ENCODE measurements at regions not wholly inside any gene's neighbourhood (a gene's known extent, or its start where the extent isn't known, plus 50 kb on each side); places are given as distances from the start of the nearest gene placed in this dataset.

- Histone ChIP-seq H3K23ac (ENCODE audit: low read depth, low read length) (no peak overlapping the region), H4K91ac (ENCODE audit: insufficient read depth, low read depth, low read length) (no peak overlapping the region), H2BK5ac (ENCODE audit: low read depth, low read length, poor library complexity, severe bottlenecking) (no peak overlapping the region), H3K27ac (ENCODE audit: insufficient read depth, low read length) (no peak overlapping the region), H4K20me1 (ENCODE audit: insufficient read depth, low read length) (no peaks in the 10 kb centered on the region), H2AK9ac (replicated peaks; ENCODE audit: low read depth, low read length, poor library complexity) (no peak overlapping the region), H3K4me2 (ENCODE audit: low read depth, low read length) (no peak overlapping the region), H3K9me3 (ENCODE audit: control insufficient read depth, insufficient read depth, low read length) (no peaks in the 10 kb centered on the region), H3K4me1 (ENCODE audit: control insufficient read depth, insufficient read depth, low read length) (no peaks in the 10 kb centered on the region), H3K27me3 (ENCODE audit: control insufficient read depth, insufficient read depth, low read length) (no peaks in the 10 kb centered on the region; the same call in 1 of the 2 replicates), H2AK5ac (ENCODE audit: low read depth, low read length) (no peak overlapping the region), H3K9me1 (ENCODE audit: insufficient read depth, low read length) (no peaks in the 10 kb centered on the region), H3K4me3 (ENCODE audit: insufficient read depth, low read depth, low read length) (no peak overlapping the region), H3K9ac (ENCODE audit: low read depth, low read length) (no peak overlapping the region), H2BK15ac (ENCODE audit: low read depth, low read length) (no peak overlapping the region), H3K36me3 (ENCODE audit: control insufficient read depth, insufficient read depth, low read length) (no peaks in the 10 kb centered on the region), H3K14ac (replicated peaks; ENCODE audit: low read depth, low read length) (no peak overlapping the region), H3K56ac (ENCODE audit: extremely low read depth, insufficient read depth, low read length) (no peak overlapping the region), H2AFZ (replicated peaks; ENCODE audit: low read length, poor library complexity) (no peak overlapping the region), H2BK120ac (ENCODE audit: low read depth, low read length) (no peak overlapping the region), H2BK20ac (ENCODE audit: low read depth, low read length) (no peak overlapping the region), H3K79me1 (ENCODE audit: low read depth in 1 of 2, low read length in 2 of 2) (no peaks in the 10 kb centered on the region), H3K4ac (ENCODE audit: low read depth, low read length) (no peak overlapping the region), H3K18ac (ENCODE audit: low read depth, low read length) (no peak overlapping the region), H4K5ac (ENCODE audit: low read depth, low read length) (no peak overlapping the region), H4K8ac (ENCODE audit: low read depth in 2 of 2, low read length in 2 of 2) (no peak overlapping the region)
- POLR2A ChIA-PET (ENCODE audit: unreplicated experiment) = interaction anchor here (0.6 kb wide), 1 partner anchor 425 kb away, joined by 3 read pairs; no protein-coding TSS in a partner anchor
- WGBS, 2 experiments (ENCODE audit: extremely low coverage in 2 of 2, insufficient read length in 1 of 2) = 13% methylated on average over 1 of the region's 2 CpGs; no CpG with 5 or more reads in 1 of the 2 experiments
- DNase-seq (no peak), ATAC-seq (ENCODE audit: low read depth) (no peak)
- dilution Hi-C loops (cut with HindIII; ENCODE audit: low sequenced_read_pairs, unreplicated experiment) (no loop called here), intact Hi-C loops (cut with micrococcal nuclease) (no loop called here), in situ Hi-C loops (cut with MboI; ENCODE audit: low sequenced_read_pairs) (no loop called here)
- TF ChIP-seq MAZ (IDR thresholded peaks at IDR 0.05; ENCODE audit: borderline replicate concordance, low read depth, low read length) (no peak), CHD1 (IDR thresholded peaks at IDR 0.05; ENCODE audit: low read depth, low read length) (no peak), MXI1 (IDR thresholded peaks at IDR 0.05; ENCODE audit: borderline replicate concordance, low read depth, low read length) (no peak), FOS (IDR thresholded peaks at IDR 0.05; ENCODE audit: low read depth, low read length) (no peak), RFX5 (IDR thresholded peaks at IDR 0.05; ENCODE audit: low read depth, low read length) (no peak), POLR2A (IDR thresholded peaks at IDR 0.05; ENCODE audit: low read depth, low read length) (no peak), USF2 (IDR thresholded peaks at IDR 0.05; ENCODE audit: low read depth, low read length) (no peak), SMC3 (IDR thresholded peaks at IDR 0.05; ENCODE audit: low read depth, low read length) (no peak), BHLHE40 (IDR thresholded peaks at IDR 0.05; ENCODE audit: low read depth, low read length) (no peak), RAD21 (IDR thresholded peaks at IDR 0.05; ENCODE audit: low read length) (no peak), RCOR1 (IDR thresholded peaks at IDR 0.05; ENCODE audit: insufficient replicate concordance, low read length) (no peak)
- CTCF ChIA-PET = no interaction called here
- BruUV-seq (replicated peaks) = no TSS peak
Observed at GRCh38 chr7:113392841-113393540, 274.6 kb upstream of the SMIM30 start.

All from IMR-90 (cell line).